ENCODE measurements at regions not wholly inside any gene's neighbourhood (a gene's known extent, or its start where the extent isn't known, plus 50 kb on each side); places are given as distances from the start of the nearest gene placed in this dataset.
"Not testable (repeated sequence)": the region's sequence is repeated elsewhere in the genome, so short reads cannot be mapped to it uniquely, and the experiment has no call there.

GRCh38 chr2:56801770-56802169 is 618.0 kb downstream of the CCDC85A start:
- DNase-seq (ENCODE audit: low read depth, low spot score), result no peak

GRCh38 chr2:56803596-56803995 is 619.8 kb downstream of the CCDC85A start:
- no peak for DNase-seq (ENCODE audit: low read depth, low spot score)

GRCh38 chr2:56806924-56807323 is 623.1 kb downstream of the CCDC85A start:
- DNase-seq (ENCODE audit: low read depth, low spot score), result no peak

- no peak for DNase-seq (ENCODE audit: low read depth, low spot score)
Observed at GRCh38 chr2:56807861-56808260, 624.1 kb downstream of the CCDC85A start.

GRCh38 chr2:56811401-56811800 is 627.6 kb downstream of the CCDC85A start:
- DNase-seq (ENCODE audit: low read depth, low spot score), result no peak

- no peak for DNase-seq (ENCODE audit: low read depth, low spot score)
Observed at GRCh38 chr2:56812432-56812831, 628.6 kb downstream of the CCDC85A start.

- no peak for DNase-seq (ENCODE audit: low read depth, low spot score)
Observed at GRCh38 chr2:56813490-56813889, 629.7 kb downstream of the CCDC85A start.

- DNase-seq (ENCODE audit: low read depth, low spot score), result no peak
Observed at GRCh38 chr2:56816666-56817065, 632.9 kb downstream of the CCDC85A start.

- no peak for DNase-seq (ENCODE audit: low read depth, low spot score)
Observed at GRCh38 chr2:56831780-56832179, 648.0 kb downstream of the CCDC85A start.

- DNase-seq (ENCODE audit: low read depth, low spot score), result no peak
Observed at GRCh38 chr2:56834686-56835085, 650.9 kb downstream of the CCDC85A start.

GRCh38 chr2:56840009-56840408 is 656.2 kb downstream of the CCDC85A start:
- DNase-seq (ENCODE audit: low read depth, low spot score), result not testable (repeated sequence)

GRCh38 chr2:56860991-56861390 is 677.2 kb downstream of the CCDC85A start:
- no peak for DNase-seq (ENCODE audit: low read depth, low spot score)

- no peak for DNase-seq (ENCODE audit: low read depth, low spot score)
Observed at GRCh38 chr2:56871644-56872043, 687.9 kb downstream of the CCDC85A start.

GRCh38 chr2:56874717-56875116 is 690.9 kb downstream of the CCDC85A start:
- DNase-seq (ENCODE audit: low read depth, low spot score), result no peak

GRCh38 chr2:56889738-56890137 is 705.9 kb downstream of the CCDC85A start:
- DNase-seq (ENCODE audit: low read depth, low spot score), result no peak

GRCh38 chr2:56892382-56892781 is 708.6 kb downstream of the CCDC85A start:
- no peak for DNase-seq (ENCODE audit: low read depth, low spot score)

- DNase-seq (ENCODE audit: low read depth, low spot score), result no peak
Observed at GRCh38 chr2:56898986-56899385, 715.2 kb downstream of the CCDC85A start.

GRCh38 chr2:56912490-56912889 is 728.7 kb downstream of the CCDC85A start:
- no peak for DNase-seq (ENCODE audit: low read depth, low spot score)

- no peak for DNase-seq (ENCODE audit: low read depth, low spot score)
Observed at GRCh38 chr2:56918790-56919189, 735.0 kb downstream of the CCDC85A start.

- DNase-seq (ENCODE audit: low read depth, low spot score), result no peak
Observed at GRCh38 chr2:56933976-56934375, 750.2 kb downstream of the CCDC85A start.

GRCh38 chr2:56934866-56935265 is 751.1 kb downstream of the CCDC85A start:
- no peak for DNase-seq (ENCODE audit: low read depth, low spot score)

- no peak for DNase-seq (ENCODE audit: low read depth, low spot score)
Observed at GRCh38 chr2:56940054-56940453, 756.3 kb downstream of the CCDC85A start.

GRCh38 chr2:56952871-56953270 is 769.1 kb downstream of the CCDC85A start:
- DNase-seq (ENCODE audit: low read depth, low spot score), result no peak

GRCh38 chr2:56960581-56960980 is 776.8 kb downstream of the CCDC85A start:
- DNase-seq (ENCODE audit: low read depth, low spot score), result no peak

GRCh38 chr2:56962673-56963072 is 778.9 kb downstream of the CCDC85A start:
- no peak for DNase-seq (ENCODE audit: low read depth, low spot score)

Measured in brain pericyte (primary cell).